Brain microvascular endothelial cell (primary cell): ENCODE measurements at regions not wholly inside any gene's neighbourhood (a gene's known extent, or its start where the extent isn't known, plus 50 kb on each side); places are given as distances from the start of the nearest gene placed in this dataset.
A peak's percentile ranks its signal among the peaks of the same experiment; 100 is the strongest.

ENCODE experiments used
- DNase-seq: peaks from one replicate; pipeline ENCODE4 v3.0.0-alpha.2; 2020
- H3K27ac ChIP-seq: fragments of 250-450 bp; sonication (Bioruptor Pico); 2 replicates; pipeline ENCODE4 v1.5.1; 2020; ENCODE audit warnings: mild to moderate bottlenecking, moderate library complexity
- H3K27me3 ChIP-seq: fragments of 250-450 bp; sonication (Bioruptor Pico); replicated peaks from 2 replicates; pipeline ENCODE4 v1.5.1; 2020; ENCODE audit warnings: mild to moderate bottlenecking
- H3K36me3 ChIP-seq: fragments of 250-450 bp; sonication (Bioruptor Pico); replicated peaks from 2 replicates; pipeline ENCODE4 v1.5.1; 2020; ENCODE audit warnings: mild to moderate bottlenecking
- H3K4me3 ChIP-seq: 2 replicates; pipeline ENCODE4 v1.5.1; 2011; ENCODE audit warnings: low read depth, mild to moderate bottlenecking, control low read depth, low read length, moderate library complexity
- in situ Hi-C: cut with HindIII; loops from 2 replicates; pipeline ENCODE4 v1.10.0; 2017; ENCODE audit warnings: low sequenced_read_pairs, low pct_ligation_motif_present
- TF ChIP-seq, protein P1 (sequence below): IDR thresholded peaks from 2 replicates; pipeline ENCODE4 v1.5.1; 2011; ENCODE audit warnings: low read depth, mild to moderate bottlenecking, moderate library complexity, low read length, control low read depth, inconsistent platforms; ENCODE audit errors: missing control alignments

DNA sequence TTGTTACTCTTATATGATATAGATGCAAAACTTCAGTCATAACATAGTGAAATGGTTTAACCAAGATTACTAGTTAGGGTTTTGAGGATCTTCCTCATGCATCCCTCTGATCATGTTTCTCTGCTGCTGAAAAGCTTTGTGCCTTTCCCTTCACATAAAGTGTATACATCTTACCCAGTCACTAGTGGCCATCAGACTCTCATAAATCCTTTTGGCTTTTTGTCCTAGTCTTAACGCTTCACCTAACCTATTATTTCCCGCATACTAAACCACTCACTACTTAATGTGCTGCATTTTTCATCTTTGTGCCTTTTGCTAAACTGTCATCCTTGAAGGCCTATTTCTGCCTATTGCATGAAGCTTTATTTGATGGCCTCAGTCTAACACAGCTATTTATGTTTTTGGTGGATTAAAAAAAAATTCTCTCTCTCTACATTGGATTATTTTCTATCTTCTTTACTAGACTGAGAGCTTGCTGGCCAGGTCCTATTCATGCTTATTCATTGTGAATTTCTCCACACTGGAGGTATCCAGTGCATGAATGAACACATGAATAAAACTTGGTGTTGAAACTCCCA is 717.6 kb upstream of the GOLIM4 start:
- TF ChIP-seq, protein P1, sequence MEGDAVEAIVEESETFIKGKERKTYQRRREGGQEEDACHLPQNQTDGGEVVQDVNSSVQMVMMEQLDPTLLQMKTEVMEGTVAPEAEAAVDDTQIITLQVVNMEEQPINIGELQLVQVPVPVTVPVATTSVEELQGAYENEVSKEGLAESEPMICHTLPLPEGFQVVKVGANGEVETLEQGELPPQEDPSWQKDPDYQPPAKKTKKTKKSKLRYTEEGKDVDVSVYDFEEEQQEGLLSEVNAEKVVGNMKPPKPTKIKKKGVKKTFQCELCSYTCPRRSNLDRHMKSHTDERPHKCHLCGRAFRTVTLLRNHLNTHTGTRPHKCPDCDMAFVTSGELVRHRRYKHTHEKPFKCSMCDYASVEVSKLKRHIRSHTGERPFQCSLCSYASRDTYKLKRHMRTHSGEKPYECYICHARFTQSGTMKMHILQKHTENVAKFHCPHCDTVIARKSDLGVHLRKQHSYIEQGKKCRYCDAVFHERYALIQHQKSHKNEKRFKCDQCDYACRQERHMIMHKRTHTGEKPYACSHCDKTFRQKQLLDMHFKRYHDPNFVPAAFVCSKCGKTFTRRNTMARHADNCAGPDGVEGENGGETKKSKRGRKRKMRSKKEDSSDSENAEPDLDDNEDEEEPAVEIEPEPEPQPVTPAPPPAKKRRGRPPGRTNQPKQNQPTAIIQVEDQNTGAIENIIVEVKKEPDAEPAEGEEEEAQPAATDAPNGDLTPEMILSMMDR, result no peak
- no peaks in the 10 kb centered on the region for H3K36me3 ChIP-seq
- DNase-seq, result no peak
- H3K27me3 ChIP-seq, result no peaks in the 10 kb centered on the region
- H3K4me3 ChIP-seq, result no peak overlapping the region
- no peak overlapping the region for H3K27ac ChIP-seq
- in situ Hi-C loops, result no loop called here

DNA sequence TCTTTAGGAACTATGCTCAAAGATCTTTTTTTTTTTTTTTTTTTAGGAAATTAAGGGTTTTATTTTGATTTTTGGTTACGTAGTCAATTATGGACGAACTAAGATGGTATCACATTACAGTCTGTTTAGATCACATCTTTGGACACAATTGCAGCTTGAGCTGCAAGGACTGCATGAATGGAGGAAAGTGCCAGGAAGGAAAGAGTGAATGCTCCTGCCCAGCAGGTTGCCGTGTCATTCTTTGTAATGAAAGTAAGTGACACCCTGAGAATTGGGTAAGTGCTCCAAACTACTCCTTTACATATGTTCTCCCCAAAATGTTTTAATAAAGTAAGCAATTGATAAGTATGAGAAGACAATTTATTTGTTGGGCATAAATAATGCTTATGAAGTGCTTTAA is 716.5 kb upstream of the GOLIM4 start:
- in situ Hi-C loops, result no loop called here

DNA sequence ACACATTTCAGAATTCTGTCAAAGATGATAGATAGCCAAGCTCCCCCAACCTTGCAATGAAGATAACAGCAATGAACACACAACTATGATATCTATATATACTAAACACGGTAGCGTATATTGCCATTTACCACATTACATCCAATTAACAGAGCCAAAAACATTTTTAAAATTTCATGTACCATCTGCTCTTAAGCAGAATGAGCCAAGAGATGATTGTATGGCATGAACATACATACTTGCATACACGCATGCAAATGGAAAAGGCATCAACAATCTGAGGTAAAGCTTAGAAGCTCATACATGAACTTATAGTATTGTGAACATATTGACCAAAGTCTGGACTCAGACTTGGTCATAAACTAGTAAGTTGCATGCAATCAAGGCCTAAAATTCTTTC is 712.9 kb upstream of the GOLIM4 start:
- in situ Hi-C loops, result no loop called here
- DNase-seq, result no peak
- no peaks in the 10 kb centered on the region for H3K36me3 ChIP-seq
- no peak overlapping the region for H3K4me3 ChIP-seq
- TF ChIP-seq, protein P1, result no peak
- no peak overlapping the region for H3K27ac ChIP-seq
- no peaks in the 10 kb centered on the region for H3K27me3 ChIP-seq

More for the DNA sequence above, 716.5 kb upstream of the GOLIM4 start:
- no peaks in the 10 kb centered on the region for H3K27me3 ChIP-seq
- DNase-seq, result no peak
- H3K36me3 ChIP-seq, result no peaks in the 10 kb centered on the region
- TF ChIP-seq, protein P1, result no peak
- no peak overlapping the region for H3K27ac ChIP-seq
- no peak overlapping the region for H3K4me3 ChIP-seq

DNA sequence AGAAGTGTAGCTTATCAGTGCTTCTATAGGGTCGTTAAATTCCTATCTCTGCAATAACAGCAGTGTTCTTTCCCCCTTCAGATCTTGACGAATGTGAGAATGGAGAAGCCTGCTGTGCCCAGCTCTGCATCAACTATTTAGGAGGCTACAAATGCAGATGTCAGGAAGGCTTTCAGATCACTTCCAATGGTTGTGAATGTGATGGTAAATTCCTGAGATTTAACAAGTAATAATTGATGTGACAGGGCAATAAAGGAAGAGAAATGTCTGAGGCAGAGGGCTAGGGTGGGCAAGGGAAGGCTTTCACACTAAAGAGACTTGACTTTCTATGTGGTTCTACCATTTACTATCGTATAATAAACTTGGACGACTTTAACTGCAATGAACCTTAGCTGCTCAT is 711.7 kb upstream of the GOLIM4 start:
- in situ Hi-C loops, result no loop called here
- no peak for DNase-seq
- H3K4me3 ChIP-seq, result no peak overlapping the region

DNA sequence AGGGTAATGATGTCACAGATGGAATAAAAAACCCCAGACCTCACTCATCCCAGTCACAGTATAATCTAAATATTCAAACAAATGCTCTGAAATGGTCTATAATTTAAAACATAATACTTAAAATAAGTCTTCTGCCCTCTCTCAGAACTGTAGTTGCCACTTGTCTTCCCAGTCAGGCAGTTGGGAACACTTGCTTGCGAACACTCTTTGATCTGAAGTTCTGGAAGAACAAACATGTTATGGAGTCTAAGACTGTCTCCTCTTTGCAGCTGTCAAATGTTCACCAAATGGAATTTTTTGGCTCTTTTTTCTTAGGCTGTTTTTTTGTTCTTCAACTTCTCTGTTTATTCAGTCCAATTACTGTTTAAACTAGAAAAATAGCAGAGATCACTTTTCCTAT is 711.1 kb upstream of the GOLIM4 start:
- in situ Hi-C loops, result no loop called here
- TF ChIP-seq, protein P1, result no peak
- no peak overlapping the region for H3K4me3 ChIP-seq
- no peak overlapping the region for H3K27ac ChIP-seq
- H3K27me3 ChIP-seq, result no peaks in the 10 kb centered on the region
- DNase-seq, result no peak
- H3K36me3 ChIP-seq, result no peaks in the 10 kb centered on the region

More for the DNA sequence above, 711.7 kb upstream of the GOLIM4 start:
- Histone ChIP-seq H3K27me3 (no peaks in the 10 kb centered on the region), H3K27ac (no peak overlapping the region), H3K36me3 (no peaks in the 10 kb centered on the region)
- TF ChIP-seq, protein P1, result no peak

DNA sequence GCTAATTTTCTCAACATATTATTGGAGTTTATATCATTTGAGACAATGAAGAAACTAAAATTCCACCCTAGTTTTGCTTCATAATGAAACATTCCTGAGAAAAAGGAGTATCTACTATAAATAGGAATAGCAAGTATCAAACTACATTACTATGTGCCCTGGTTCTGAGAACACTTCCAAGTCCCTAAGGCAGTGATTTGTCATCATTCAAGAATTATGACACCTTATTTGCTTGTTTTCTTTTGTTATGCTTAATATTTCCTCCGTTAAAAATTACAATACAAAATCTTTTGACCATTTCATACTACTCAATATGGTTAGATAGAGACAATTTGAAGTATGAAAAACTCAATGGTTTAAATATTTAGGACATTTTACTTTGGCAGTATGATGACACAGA is 707.8 kb upstream of the GOLIM4 start:
- TF ChIP-seq, protein P1, result no peak
- DNase-seq, result no peak
- Histone ChIP-seq H3K27ac (peak overlapping the region; percentile 8), H3K4me3 (no peak overlapping the region), H3K36me3 (no peaks in the 10 kb centered on the region), H3K27me3 (no peaks in the 10 kb centered on the region)
- in situ Hi-C loops, result no loop called here
